ENCODE measurements at regions not wholly inside any gene's neighbourhood (a gene's known extent, or its start where the extent isn't known, plus 50 kb on each side); places are given as distances from the start of the nearest gene placed in this dataset.
"Not testable (repeated sequence)": the region's sequence is repeated elsewhere in the genome, so short reads cannot be mapped to it uniquely, and the experiment has no call there.

GRCh38 chr7:111676167-111676566 lies 113.9 kb upstream of the IMMP2L start:
- DNase-seq: no peak

DNA sequence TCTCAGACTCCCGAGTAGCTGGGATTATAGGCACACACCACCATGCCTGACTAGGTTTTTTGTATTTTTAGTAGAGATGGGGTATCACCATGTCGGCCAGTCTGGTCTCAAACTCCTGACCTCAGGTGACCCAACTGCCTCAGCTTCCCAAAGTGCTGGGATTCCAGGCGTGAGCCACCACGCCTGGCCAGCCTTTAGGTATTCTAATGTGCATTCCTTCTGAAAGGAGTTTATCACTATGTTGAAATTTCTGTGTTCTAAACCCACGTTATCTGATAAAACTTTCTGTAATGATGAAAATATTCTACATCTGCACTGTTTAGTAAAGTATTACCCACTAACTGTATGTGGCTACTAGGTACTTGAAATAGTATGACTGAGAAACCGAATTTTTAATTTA lies 110.6 kb upstream of the IMMP2L start:
- DNase-seq: no peak

- DNase-seq: no peak
These were observed 109.6 kb upstream of the IMMP2L start for GRCh38 chr7:111671927-111672326.

DNA sequence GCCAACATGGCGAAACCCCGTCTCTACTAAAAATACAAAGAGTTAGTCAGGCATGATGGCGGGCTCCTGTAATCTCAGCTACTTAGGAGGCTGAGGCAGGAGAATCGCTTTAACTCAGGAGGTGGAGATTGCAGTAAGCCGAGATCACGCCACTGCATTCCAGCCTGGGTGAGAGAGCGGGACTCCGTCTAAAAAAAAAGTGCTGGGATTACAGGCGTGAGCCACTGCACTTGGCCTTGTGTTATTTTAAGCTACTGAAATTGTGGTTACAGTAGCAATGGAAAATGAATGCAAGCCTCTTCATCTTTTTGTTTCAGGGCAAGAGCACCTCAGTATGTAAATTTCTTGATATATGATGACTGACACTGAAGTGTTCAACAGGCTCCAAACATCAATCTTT lies 106.4 kb upstream of the IMMP2L start:
- DNase-seq: no peak

DNA sequence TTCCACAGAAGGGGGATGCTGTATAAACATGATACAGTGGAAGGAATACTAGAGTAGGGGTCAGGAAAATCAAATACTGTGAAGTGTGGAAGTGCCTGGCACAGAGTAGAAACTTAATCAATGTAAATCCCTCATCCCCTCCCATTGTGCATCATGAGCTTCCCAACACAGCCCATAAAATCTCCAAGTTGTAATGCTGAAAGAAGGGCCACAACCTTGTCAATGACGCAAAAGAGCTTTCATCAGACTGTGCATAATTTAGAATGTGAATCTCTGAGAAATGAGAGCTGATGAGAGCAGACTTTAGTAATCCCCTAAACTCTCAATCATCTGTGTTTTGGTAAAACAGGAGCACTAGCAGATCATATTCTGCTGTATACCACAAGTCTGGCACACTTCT lies 105.2 kb upstream of the IMMP2L start:
- no peak for DNase-seq

DNA sequence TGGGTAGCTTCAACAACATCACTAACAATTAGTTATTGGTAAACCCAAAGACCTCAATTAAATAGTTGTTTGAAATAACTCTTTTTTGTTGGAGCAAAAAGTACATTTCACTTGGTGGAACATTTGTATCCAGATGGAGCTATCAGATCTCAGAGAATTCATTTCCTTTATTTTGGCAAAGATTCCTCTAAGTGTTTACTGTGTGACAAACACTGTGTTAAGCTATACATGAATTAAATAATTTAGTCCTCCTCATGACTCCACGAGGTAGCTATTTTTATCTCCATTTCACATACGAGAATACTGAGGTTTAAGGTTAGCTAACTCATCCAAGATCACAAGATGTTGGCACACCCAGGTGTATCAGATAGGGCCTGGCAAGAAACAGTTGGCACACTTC lies 104.0 kb upstream of the IMMP2L start:
- no peak for DNase-seq

- DNase-seq: no peak
These were observed 101.5 kb upstream of the IMMP2L start for GRCh38 chr7:111663771-111664170.

DNA sequence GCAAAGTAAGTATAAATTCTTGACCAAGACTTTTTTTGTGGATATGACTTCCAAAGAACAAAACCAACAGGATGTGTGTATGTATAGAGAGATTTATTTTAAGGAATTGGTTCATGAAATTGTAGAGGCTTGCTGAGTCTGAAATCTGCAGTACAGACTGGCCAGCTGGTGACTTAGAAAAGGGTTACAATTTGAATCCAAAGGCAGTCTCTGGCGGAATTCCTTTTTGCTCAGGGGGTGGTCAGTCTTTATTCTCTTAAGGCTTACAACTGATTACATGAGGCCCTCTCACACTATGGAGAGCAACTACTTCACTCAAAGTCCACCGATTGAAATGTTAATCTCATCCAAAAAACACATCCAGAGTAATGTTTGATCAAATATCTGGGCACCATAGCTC lies 100.1 kb upstream of the IMMP2L start:
- no peak for DNase-seq

DNA sequence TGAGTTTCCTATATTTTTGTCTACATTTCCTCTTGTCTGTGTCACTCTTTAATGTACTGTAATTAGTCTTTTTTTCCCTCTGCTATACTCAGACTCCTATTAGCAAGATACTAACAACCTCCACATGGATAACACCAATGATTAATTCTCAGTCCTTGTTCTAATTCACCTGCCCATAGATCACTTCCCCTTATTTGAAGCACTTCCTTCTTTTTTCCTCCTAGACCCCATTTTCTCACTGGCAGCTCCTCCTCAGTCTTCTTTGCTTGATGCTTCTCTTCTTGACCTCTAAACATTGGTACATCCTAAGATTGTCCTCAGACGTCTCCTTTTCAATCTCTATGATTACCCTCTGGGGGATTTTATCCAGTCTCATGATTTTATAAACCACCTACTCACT lies 98.2 kb upstream of the IMMP2L start:
- DNase-seq: no peak

DNA sequence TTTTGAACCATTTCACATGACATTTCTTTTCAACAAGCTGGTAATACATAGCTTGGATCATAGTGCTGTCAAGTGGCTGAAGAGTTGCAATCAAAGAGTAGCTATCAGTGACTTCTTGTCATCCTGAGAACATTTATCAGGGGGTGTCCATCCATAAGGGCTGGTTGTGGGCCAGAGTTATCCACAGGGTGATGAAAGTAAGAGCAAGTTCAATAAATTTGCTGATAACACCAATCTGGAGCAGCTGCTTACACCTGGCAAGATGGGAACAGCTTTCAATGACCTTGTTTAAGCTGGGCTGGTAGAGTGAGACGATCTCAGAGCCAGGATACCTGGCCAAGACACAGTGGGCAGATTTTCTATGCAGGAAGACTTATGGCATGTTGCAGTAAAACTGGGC lies 96.3 kb upstream of the IMMP2L start:
- DNase-seq: no peak

GRCh38 chr7:111657018-111657417 lies 94.7 kb upstream of the IMMP2L start:
- no peak for DNase-seq

GRCh38 chr7:111654343-111654742 lies 92.1 kb upstream of the IMMP2L start:
- DNase-seq: no peak

GRCh38 chr7:111653846-111654245 lies 91.6 kb upstream of the IMMP2L start:
- no peak for DNase-seq

DNA sequence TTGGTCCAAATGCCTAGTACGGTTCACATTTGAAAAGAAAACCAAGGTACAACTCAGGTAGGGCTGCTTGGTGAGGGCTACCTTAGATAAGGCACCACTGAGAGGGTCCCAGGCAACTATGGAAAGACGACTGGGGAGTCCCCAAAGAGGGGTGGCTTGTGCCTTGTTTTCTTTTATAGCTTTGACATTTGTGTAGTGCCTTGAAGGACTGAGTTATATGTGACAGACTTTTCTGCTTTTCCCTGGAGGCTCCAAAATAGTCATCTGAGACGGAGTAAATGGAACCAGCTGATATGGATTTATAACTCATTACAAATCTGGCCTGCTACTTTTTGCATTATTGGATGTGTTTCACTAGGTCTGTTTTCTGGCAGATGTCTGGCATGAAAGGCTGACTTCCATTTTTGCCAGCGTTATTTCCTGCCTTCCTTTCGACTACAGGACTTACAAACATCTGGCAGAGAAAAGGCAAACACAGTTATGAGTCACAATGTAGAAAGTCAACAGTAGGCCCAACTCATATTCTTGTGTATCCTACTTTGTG lies 88.2 kb upstream of the IMMP2L start:
- DNase-seq: no peak

DNA sequence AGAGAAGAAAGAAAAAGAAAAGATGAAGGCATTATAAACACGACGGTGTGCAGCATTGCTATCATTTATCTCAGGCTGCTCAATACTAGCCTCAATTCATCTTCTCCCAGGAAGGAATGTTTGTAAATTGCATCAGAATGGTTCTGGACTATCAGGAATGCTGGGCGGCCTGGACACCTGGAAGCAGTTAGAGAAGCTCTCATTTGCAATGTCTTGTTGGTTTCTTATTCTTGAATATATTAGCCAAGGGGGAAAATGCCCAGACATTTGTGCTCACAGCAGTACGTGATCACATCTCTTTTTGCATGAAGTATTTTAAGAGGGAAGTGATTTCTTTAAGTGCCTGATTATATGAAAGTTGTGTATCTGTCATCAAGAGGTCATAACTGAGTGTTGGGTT lies 85.6 kb upstream of the IMMP2L start:
- no peak for DNase-seq

GRCh38 chr7:111644595-111644994 lies 82.3 kb upstream of the IMMP2L start:
- not testable (repeated sequence) for DNase-seq

DNA sequence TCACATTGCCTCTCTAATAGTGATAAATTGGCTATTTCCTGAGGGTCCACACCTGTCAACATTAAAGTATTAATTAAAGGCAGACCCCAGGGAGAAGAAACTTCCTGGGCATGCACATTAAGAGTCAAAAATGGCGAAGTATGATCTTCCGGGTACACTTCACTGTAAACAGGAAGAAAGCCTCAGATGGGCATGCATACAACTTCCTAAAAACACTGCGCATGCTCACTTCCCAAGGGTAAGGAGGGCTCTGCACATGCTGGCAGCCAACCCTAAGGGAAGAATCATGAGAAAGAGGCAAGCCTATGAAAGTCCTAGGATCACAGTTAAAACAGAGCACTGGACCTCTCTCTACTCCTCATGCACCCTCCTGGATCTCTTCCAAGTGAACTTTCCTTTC lies 80.1 kb upstream of the IMMP2L start:
- DNase-seq: no peak

GRCh38 chr7:111640416-111640815 lies 78.1 kb upstream of the IMMP2L start:
- DNase-seq: no peak

DNA sequence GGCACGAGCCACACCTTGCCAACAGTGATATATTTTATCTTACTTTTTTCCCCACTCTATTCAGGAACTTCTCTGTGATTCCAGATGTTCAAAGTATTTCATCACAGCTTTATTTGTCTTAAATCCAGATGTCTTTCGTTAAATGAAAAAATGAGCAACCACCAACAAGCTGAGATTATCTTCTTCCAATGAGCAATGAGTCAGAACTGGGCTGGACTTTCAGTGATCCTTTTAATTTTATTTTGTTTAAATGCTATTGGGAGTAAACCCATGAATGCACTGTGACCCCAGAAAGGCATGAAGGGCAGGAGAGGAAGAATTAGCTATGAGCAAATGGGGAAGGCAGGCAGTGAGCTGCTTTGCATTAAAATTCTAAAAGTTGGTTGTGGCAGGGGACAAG lies 77.6 kb upstream of the IMMP2L start:
- DNase-seq: no peak

DNA sequence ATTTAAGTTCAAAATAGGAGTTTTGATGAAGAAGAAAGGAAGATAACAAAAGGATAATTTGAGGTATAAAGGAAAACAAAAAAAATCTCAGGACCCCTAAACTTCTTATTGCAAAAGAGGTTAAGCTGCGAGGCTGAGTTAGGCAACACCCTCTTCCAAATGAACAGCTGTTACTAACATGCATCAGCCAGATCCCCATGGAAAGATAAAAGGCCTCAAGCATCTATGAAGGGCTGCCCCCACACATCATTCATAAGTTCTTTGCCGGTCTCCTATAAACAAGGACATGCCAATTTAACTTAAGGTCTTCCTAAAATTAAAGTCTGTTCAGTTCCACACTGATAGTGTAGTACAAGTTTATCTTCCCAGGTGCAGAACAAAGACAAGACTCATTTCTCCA lies 75.8 kb upstream of the IMMP2L start:
- no peak for DNase-seq

DNA sequence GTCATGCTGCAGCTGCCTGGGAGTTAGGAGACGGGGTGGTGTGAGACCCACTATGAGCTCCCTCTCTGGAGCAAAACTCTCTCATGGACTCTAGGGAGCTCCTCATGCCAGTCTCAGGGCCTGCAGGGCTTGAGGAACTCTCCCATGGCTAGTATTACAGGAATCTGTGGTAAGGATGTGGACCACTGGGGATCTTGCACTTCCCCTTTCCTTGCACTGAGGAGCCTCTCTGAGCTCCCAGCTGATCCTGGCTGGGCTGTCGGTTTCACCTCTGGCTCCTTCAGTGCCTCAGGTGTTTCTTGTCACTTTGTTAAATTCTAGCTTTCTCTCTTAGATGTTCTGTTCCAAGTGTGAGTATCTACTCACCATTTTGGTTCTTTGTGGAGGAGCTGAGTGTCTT lies 71.6 kb upstream of the IMMP2L start:
- DNase-seq: peak; percentile 23

- DNase-seq: no peak
These were observed 68.6 kb upstream of the IMMP2L start for GRCh38 chr7:111630862-111631261.

- no peak for DNase-seq
These were observed 59.8 kb upstream of the IMMP2L start for GRCh38 chr7:111622084-111622483.

All from MV-4-11 (cell line).